GM19035 (cell line): ENCODE measurements at regions not wholly inside any gene's neighbourhood (a gene's known extent, or its start where the extent isn't known, plus 50 kb on each side); places are given as distances from the start of the nearest gene placed in this dataset.

ENCODE experiments used
- ATAC-seq: cut with Tn5 transposase; IDR thresholded peaks from one replicate; pipeline ENCODE4 v1.9.1; 2021; ENCODE audit not compliant: unreplicated experiment

DNA sequence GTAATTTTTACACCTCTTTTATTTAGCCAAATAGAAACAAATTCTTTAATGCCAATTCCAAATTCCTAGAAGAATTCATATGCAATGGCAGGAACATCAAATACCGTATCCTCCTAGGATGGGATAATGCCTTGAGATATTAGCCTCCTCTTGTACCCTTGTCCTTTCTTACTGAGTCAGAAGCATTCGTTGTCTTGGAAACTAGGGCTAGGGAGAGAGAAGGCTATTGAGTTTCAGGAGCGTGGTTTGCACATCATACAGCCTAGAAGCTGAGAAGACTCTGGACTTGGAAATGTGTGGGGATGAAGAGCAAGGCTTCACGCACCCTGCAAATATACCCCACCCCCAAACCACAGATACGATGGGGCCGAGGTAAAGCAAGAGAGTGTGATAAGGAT lies 300.7 kb downstream of the SP3 start:
- ATAC-seq: no peak

GRCh38 chr2:173666171-173666888 lies 298.8 kb downstream of the SP3 start:
- no peak for ATAC-seq

DNA sequence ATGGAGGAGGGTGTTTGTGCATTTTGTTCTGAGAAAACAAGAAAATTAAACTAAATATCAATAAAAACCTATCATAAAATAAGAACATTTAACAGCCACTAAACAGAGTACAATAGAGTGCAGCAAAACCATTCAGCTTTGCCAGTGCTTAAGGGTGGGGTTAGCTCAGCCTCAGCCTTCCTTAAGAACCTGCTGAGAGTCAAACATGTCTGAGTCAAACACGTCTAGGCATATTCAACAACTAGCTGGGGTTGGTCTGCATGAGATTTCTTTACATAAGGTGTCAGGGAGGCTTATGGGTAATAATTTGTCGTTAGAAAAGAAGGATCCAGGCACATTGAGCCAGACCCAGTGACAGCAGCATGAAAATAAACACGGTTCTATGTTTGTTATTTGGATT lies 298.2 kb downstream of the SP3 start:
- no peak for ATAC-seq

GRCh38 chr2:173667415-173667814 lies 297.8 kb downstream of the SP3 start:
- ATAC-seq: no peak

DNA sequence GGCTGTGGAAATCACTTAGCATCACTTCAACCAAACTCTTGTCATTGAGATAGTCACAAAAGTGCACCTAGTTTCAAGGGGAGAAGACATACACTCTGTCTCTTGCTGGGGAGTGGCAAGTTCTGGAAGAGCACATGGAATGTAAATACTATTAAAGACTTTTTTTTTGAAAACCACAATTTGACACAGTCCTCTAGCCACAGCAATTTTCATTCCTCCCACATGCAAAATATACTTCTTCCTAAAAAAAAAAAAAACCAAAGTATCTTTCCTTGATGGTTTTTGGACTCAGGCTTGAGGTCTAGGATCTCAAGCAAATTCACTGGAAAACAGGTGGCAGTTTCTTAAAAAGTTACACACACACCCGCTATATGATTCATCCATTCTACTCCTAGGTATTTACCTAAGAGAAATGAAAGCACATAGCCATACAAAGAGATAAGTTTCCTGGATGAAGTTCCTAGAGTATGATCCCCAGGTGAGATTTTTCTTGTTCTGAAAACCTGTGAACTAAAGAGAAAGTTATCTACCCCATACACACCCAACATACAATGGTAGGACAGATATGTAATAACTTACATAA lies 295.8 kb downstream of the SP3 start:
- no peak for ATAC-seq

GRCh38 chr2:173669888-173670287 lies 295.3 kb downstream of the SP3 start:
- ATAC-seq: no peak

DNA sequence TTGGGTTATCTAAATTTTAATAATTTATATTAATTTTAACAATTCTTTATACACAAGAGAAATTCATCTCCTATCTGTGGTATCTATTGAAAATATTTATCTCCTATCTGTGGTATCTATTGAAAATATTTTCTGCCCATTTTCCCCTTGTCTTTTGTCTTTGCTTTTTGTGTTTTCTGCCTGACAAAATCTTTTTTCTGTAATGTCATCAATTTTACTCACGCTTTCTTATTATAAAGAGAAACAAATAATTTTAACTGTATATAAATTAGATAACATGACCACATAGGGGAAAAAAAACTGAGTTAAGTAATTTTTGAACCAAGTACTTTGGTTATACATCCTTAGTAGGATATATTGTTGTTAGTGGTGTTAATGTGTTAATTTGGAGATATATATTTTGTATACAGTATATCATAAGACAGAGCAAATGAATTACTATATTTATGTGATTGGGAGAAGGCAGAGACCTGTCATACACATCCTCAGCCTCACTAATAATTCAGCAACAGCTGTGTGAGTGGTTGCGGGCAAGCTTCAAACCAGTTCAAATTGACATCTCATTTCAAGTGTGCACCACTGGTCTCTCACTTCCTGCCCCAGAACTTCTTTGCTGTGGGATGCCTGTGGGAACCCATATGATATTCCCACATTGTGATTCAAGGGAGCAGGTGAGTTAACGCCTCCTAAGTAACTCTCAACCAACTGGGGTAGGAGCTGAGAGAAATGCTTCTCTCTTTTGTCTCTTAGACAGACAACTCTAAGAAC lies 292.4 kb downstream of the SP3 start:
- no peak for ATAC-seq

DNA sequence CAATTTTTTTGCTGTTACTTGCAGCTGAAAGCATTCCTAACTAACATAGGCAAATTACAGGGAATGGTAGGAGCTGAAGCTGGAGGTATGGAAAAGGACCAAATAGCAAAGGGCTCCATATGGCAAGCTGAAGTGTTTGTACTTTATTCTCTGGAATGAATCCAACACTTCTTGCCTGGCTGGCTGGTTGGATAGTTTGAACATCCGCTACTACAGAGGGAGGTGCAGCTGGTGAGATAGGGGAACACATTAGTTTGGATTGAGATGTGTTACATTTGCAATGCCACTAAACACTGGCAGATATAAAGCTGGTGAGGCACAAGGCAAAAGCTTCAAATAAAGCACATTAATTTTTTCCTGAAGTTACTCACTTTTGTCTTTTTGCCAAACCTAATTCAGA lies 291.5 kb downstream of the SP3 start:
- no peak for ATAC-seq

DNA sequence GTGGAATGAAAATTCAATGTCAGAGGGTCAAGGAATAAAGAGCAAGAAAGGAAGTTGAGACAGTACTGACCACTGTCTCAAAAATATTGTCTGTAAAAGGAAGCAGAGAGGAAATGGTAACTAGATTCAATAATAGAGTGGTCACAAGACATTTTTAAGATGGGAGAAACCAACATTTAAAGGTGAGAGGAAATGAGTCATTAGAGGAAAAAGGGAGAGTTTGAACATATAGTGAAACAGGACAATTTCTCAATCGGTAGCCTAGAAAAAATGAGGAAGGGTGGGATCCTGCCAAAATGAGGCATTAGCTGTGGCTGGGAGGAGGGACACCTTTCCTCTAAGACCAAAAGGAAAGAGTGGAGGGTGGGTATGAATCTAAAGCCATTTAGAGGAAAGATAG lies 288.5 kb downstream of the SP3 start:
- ATAC-seq: no peak

GRCh38 chr2:173678186-173678585 lies 287.0 kb downstream of the SP3 start:
- no peak for ATAC-seq

DNA sequence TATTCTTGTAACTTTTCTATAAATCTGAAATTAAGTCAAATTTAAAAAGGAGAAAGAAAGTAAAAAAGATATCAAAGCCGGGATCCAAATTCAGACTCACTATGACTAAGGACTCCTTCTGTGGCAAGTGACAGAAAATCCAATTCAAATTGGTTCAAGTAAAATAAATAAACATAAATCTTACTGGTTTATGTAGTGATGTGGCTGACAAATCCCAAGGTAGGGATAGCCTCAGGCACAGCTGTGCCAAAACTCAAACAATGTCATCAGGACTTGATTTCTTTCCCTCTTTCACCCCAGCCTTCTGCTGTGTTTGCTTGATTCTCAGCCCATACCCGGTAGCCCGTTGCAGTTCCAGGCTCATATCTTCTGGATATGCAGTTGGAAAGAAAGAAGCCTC lies 284.6 kb downstream of the SP3 start:
- no peak for ATAC-seq

DNA sequence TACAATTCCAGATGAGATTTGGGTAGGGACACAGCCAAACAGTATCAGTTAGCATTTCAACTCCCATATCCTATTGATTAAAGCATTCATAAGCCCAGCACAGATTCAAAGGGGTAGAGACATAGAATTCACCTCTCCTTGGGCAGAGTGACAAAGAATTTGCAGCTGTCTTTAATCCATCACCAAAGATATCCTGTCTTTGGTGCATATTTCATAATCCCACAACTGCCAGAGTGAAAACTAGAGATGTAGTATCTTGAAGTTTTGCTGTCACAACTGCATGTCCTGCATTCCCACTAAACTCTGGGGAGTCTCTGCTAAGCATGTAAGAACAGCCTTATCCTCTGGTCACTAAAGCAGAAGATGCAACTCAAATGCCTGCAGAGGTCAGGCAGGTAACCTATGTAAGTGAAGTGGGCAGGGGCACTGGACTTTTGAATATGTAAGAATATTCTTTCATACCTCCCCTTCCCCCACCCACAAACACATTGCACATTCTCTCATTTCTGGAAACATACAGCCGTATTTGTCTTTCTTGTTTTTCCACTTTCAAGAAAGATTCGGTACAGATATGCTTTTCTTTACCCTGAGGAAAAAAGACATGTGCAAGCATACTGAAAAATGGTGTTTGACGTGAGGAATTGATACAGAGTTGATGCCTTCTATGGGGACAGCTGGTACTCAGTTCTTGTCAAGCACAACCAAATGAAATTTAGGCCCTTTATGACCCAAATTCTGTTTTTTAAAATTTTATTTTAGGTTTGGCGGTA lies 283.1 kb downstream of the SP3 start:
- no peak for ATAC-seq

DNA sequence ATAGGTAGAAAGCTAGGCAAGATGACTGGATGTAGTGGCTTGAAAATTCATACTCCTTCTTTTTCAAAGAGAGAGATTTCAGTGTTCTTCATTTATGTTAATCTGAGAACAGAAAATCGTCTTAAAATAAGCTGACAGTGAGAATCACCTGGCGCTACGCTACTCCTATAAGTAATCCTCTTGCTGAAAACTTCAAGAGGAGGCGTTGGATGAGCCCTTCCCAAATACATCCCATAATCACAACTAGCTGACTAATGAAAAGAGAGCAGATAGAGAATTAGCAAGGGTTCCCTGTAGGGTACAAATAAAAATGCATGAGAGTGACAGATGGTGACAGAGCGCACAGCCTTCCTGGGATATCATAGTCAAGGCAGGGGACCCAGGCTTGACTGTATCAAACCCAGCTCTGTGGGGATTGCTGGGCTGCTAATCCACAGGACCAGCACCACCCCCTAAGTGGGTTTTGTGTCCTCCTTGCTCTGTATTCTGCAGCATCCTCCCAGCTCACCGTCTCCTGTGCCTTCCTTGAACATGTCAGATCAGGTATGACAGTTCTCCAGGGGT lies 280.2 kb downstream of the SP3 start:
- no peak for ATAC-seq

GRCh38 chr2:173690349-173690748 lies 274.8 kb downstream of the SP3 start:
- no peak for ATAC-seq

- ATAC-seq: no peak
Measured at GRCh38 chr2:173692068-173692467, 273.1 kb downstream of the SP3 start.

GRCh38 chr2:173693044-173693589 lies 272.1 kb downstream of the SP3 start:
- no peak for ATAC-seq

- ATAC-seq: no peak
Measured at GRCh38 chr2:173696274-173696673, 268.9 kb downstream of the SP3 start.

DNA sequence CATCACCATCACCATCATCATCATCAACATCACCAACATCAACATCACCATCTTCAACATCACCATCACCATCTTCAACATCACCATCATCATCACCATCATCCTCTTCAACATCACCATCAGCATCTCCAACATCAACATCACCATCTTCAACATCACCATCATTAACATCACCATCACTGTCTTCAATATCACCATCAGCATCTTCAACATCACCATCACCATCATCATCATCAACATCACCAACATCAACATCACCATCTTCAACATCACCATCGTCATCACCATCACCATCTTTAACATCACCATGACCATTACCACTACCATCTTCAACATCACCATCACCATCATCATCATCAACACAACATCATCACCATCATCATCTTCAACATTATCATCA lies 267.2 kb downstream of the SP3 start:
- no peak for ATAC-seq

DNA sequence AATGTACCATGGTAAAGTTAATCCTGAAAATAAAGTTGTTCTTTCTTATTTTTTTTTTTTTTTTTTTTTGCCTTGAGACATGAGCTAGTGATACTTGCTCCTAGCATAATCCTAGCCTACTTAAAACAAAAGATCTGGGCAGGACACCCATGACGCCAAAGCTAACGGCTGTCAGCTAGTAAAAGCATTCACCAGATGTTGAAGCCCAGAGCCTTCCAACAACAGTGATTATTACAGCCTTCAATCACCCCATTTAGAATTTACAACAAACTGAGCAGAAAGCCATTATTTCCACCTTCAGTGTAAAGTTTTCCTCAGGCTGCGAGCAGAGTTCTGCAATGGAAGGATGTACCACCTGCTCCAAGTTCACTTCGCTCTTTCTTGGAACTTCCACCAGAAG lies 259.5 kb downstream of the SP3 start:
- no peak for ATAC-seq

- ATAC-seq: no peak
Measured at GRCh38 chr2:173706936-173707335, 258.2 kb downstream of the SP3 start.

GRCh38 chr2:173708806-173709205 lies 256.4 kb downstream of the SP3 start:
- ATAC-seq: no peak
